Muscle of leg (tissue), 3 donors: ENCODE measurements at regions not wholly inside any gene's neighbourhood (a gene's known extent, or its start where the extent isn't known, plus 50 kb on each side); places are given as distances from the start of the nearest gene placed in this dataset.
"Not testable (repeated sequence)": the region's sequence is repeated elsewhere in the genome, so short reads cannot be mapped to it uniquely, and the experiment has no call there.

Source experiments
- DNase-seq: peaks from one replicate; pipeline ENCODE4 v3.0.0; 2013
- H3K27ac ChIP-seq: one replicate; pipeline ENCODE4 v1.5.1; 2013; ENCODE audit warnings: mild to moderate bottlenecking, low read length, control low read depth
- H3K27me3 ChIP-seq: one replicate; pipeline ENCODE4 v1.6.1; 2013; ENCODE audit warnings: low read length; ENCODE audit not compliant: control insufficient read depth, insufficient read depth
- H3K36me3 ChIP-seq: one replicate; pipeline ENCODE4 v1.6.1; 2013; ENCODE audit warnings: low read length; ENCODE audit not compliant: control insufficient read depth, insufficient read depth
- H3K4me1 ChIP-seq: one replicate; pipeline ENCODE4 v1.6.1; 2013; ENCODE audit warnings: low read length; ENCODE audit not compliant: control insufficient read depth, insufficient read depth
- H3K4me3 ChIP-seq: one replicate; pipeline ENCODE4 v1.5.1; 2013; ENCODE audit warnings: low read length, control low read depth
- H3K9me3 ChIP-seq: replicated peaks from 2 replicates; pipeline ENCODE4 v1.6.1; 2013; ENCODE audit warnings: low read depth, low read length; ENCODE audit not compliant: control insufficient read depth
- WGBS: methylation state at CpG from one replicate; pipeline ENCODE4 v1.1.5; 2013; ENCODE audit warnings: missing lambda C conversion rate; ENCODE audit not compliant: insufficient coverage; 5-methylcytosine and 5-hydroxymethylcytosine counted together

GRCh38 chr17:72466199-72466598 is 345.4 kb downstream of the SOX9 start:
- DNase-seq: no peak

DNA sequence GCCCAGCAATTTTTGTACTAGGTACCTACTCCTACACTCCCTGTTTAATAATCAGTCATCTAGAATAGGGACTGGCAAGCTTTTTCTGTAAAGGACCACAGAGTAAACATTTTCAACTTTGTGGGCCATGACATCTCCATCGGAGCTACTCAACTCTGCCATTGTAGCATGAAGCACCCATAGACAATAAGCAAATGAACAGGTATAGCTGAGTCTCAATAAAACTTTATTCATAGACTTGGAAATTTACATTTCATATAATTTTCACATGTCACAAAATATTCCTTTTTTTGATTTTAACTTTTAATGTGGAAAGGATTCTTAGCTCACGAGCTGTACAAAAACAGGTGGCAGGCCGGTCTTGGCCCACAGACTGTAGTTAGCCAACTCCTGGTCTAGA is 345.8 kb downstream of the SOX9 start:
- peaks cover 15% of the 10 kb centered on the region for H3K4me1 ChIP-seq
- WGBS: 29% methylated on average over 1 of the region's 3 CpGs
- DNase-seq: no peak
- no peak overlapping the region for H3K4me3 ChIP-seq
- H3K9me3 ChIP-seq: no peaks in the 10 kb centered on the region
- no peaks in the 10 kb centered on the region for H3K36me3 ChIP-seq
- H3K27ac ChIP-seq: no peak overlapping the region
- peaks cover 4% of the 10 kb centered on the region for H3K27me3 ChIP-seq

More at GRCh38 chr17:72466199-72466598, 345.4 kb downstream of the SOX9 start:
- no peaks in the 10 kb centered on the region for H3K9me3 ChIP-seq
- H3K4me3 ChIP-seq: no peak overlapping the region
- H3K27ac ChIP-seq: no peak overlapping the region
- H3K4me1 ChIP-seq: peaks cover 15% of the 10 kb centered on the region
- peaks cover 4% of the 10 kb centered on the region for H3K27me3 ChIP-seq
- H3K36me3 ChIP-seq: no peaks in the 10 kb centered on the region

- peak; percentile 94 for DNase-seq
- peaks cover 15% of the 10 kb centered on the region for H3K4me1 ChIP-seq
- no peaks in the 10 kb centered on the region for H3K36me3 ChIP-seq
- H3K9me3 ChIP-seq: no peaks in the 10 kb centered on the region
- H3K4me3 ChIP-seq: no peak overlapping the region
- H3K27ac ChIP-seq: peak overlapping the region; percentile 74
- WGBS: 4% methylated on average over 6 of the region's 21 CpGs
- peaks cover 4% of the 10 kb centered on the region for H3K27me3 ChIP-seq
Observed at GRCh38 chr17:72467841-72468653, 347.2 kb downstream of the SOX9 start.

- H3K9me3 ChIP-seq: no peaks in the 10 kb centered on the region
- no peak for DNase-seq
- H3K27ac ChIP-seq: no peak overlapping the region
- peaks cover 15% of the 10 kb centered on the region for H3K4me1 ChIP-seq
- peaks cover 4% of the 10 kb centered on the region for H3K27me3 ChIP-seq
- H3K36me3 ChIP-seq: no peaks in the 10 kb centered on the region
- WGBS: 90% methylated on average over 2 of the region's 4 CpGs
- H3K4me3 ChIP-seq: no peak overlapping the region
Observed at GRCh38 chr17:72468841-72469240, 348.0 kb downstream of the SOX9 start.

- Histone ChIP-seq H3K4me3 (no peak overlapping the region), H3K36me3 (no peaks in the 10 kb centered on the region), H3K9me3 (no peaks in the 10 kb centered on the region), H3K4me1 (peaks cover 15% of the 10 kb centered on the region), H3K27me3 (peaks cover 4% of the 10 kb centered on the region), H3K27ac (no peak overlapping the region)
- DNase-seq: no peak
- 61% methylated on average over 3 of the region's 11 CpGs for WGBS
Observed at GRCh38 chr17:72470121-72470705, 349.4 kb downstream of the SOX9 start.

- 90% methylated on average over 2 of the region's 2 CpGs for WGBS
Observed at GRCh38 chr17:72470734-72471133, 349.9 kb downstream of the SOX9 start.

GRCh38 chr17:72471296-72471695 is 350.5 kb downstream of the SOX9 start:
- Histone ChIP-seq H3K9me3 (no peaks in the 10 kb centered on the region), H3K27me3 (peaks cover 3% of the 10 kb centered on the region), H3K4me3 (no peak overlapping the region), H3K4me1 (peaks cover 15% of the 10 kb centered on the region), H3K36me3 (no peaks in the 10 kb centered on the region), H3K27ac (no peak overlapping the region)
- no CpG with 5 or more reads among the region's 3 CpGs for WGBS
- DNase-seq: no peak

More at GRCh38 chr17:72470734-72471133, 349.9 kb downstream of the SOX9 start:
- H3K4me3 ChIP-seq: no peak overlapping the region
- no peak for DNase-seq
- no peaks in the 10 kb centered on the region for H3K9me3 ChIP-seq
- peaks cover under 1% of the 10 kb centered on the region for H3K27me3 ChIP-seq
- H3K27ac ChIP-seq: no peak overlapping the region
- peaks cover 15% of the 10 kb centered on the region for H3K4me1 ChIP-seq
- H3K36me3 ChIP-seq: no peaks in the 10 kb centered on the region

DNA sequence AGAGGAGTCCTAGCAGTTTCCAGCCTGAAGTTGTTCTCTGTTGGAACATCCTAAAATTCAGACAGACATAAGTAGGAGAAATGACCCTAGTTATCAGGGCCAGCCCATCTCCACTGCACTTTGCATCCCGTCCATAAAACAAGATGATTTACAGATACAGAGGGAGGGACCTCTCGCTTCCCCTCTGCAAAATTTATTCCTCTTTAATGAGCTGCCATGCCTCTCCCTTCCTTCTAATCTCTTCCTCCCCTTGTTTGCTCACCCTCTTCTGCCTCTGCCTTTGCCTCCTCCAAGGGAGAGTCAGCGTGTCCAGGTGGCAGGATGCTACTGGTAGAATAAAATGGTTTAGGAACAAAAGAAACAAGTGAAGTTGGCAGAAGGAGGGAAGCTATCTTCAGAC is 351.3 kb downstream of the SOX9 start:
- peaks cover 3% of the 10 kb centered on the region for H3K27me3 ChIP-seq
- H3K4me3 ChIP-seq: no peak overlapping the region
- H3K27ac ChIP-seq: no peak overlapping the region
- no peaks in the 10 kb centered on the region for H3K36me3 ChIP-seq
- WGBS: no CpG with 5 or more reads among the region's 3 CpGs
- no peaks in the 10 kb centered on the region for H3K9me3 ChIP-seq
- no peak for DNase-seq
- H3K4me1 ChIP-seq: peaks cover 15% of the 10 kb centered on the region

DNA sequence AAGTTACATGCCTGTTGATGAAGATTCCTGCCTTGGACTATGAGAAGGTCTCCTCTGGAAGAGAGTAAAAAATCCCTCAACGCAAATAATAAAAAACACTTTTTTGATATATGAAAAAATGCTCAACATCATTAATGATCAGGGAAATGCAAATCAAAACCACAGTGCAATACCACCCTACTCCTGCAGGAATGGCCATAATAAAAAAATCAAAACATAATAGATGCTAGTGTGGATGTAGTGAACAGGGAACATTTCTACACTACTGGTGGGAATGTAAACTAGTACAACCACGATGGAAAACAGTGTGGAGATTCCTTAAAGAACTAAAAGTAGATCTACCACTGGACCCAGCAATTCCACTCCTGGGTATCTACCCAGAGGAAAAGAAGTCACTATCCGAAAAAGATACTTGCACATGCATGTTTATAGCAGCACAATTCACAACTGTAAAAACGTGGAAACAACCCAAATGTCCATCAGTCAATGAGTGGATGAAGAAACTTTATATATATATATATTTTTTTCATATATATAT is 352.1 kb downstream of the SOX9 start:
- H3K4me3 ChIP-seq, DNase-seq, H3K27me3 ChIP-seq, H3K9me3 ChIP-seq, H3K36me3 ChIP-seq, H3K27ac ChIP-seq: not testable (repeated sequence)
- WGBS: no CpG with 5 or more reads among the region's 4 CpGs
- peaks cover 12% of the 10 kb centered on the region for H3K4me1 ChIP-seq

DNA sequence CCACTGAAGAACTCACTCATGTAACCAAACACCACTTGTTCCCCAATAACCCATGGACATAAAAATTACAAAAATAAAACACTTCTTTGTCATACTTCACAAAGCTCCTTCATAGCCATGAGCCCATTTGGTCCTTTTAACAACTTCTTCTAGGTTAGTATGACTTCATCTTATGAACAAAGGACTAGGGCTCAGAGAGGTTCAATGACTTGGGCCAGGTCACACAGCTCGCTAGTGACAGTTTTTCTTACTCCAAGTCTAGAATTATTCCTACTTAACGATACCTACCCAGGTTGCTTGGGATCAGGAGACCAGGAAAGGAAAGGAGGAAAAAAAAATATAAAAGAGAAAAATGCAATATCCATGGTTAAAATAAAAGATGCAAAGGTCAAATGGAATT is 353.4 kb downstream of the SOX9 start:
- no peaks in the 10 kb centered on the region for H3K36me3 ChIP-seq
- H3K27ac ChIP-seq: no peak overlapping the region
- WGBS: no CpG with 5 or more reads among the region's 2 CpGs
- no peaks in the 10 kb centered on the region for H3K9me3 ChIP-seq
- H3K4me3 ChIP-seq: no peak overlapping the region
- no peak for DNase-seq
- peaks cover 4% of the 10 kb centered on the region for H3K4me1 ChIP-seq
- peaks cover 6% of the 10 kb centered on the region for H3K27me3 ChIP-seq
